Mucosa of descending colon (tissue), 3 donors: ENCODE measurements at regions not wholly inside any gene's neighbourhood (a gene's known extent, or its start where the extent isn't known, plus 50 kb on each side); places are given as distances from the start of the nearest gene placed in this dataset.
"Not testable (repeated sequence)": the region's sequence is repeated elsewhere in the genome, so short reads cannot be mapped to it uniquely, and the experiment has no call there.

Experiments
- ATAC-seq: fragments of 200-7000 bp; cut with Tn5 transposase; one replicate; pipeline ENCODE4 v1.9.1; 2020; ENCODE audit warnings: mild to moderate bottlenecking, moderate library complexity
- DNase-seq, 3 donors: peaks; one replicate each; pipeline ENCODE4 v3.0.0-alpha.2; 2020
- H3K36me3 ChIP-seq: fragments of 200-600 bp; one replicate; pipeline ENCODE4 v1.8.0; 2021; ENCODE audit warnings: low read depth, mild to moderate bottlenecking
- H3K4me1 ChIP-seq: fragments of 200-600 bp; one replicate; pipeline ENCODE4 v1.8.0; 2021; ENCODE audit warnings: low read depth, mild to moderate bottlenecking
- H3K4me3 ChIP-seq: fragments of 200-600 bp; one replicate; pipeline ENCODE4 v1.8.0; 2021; ENCODE audit warnings: mild to moderate bottlenecking
- H3K9me3 ChIP-seq: fragments of 200-600 bp; one replicate; pipeline ENCODE4 v1.8.0; 2021; ENCODE audit warnings: mild to moderate bottlenecking
- intact Hi-C, 2 donors: fragments of 100-400 bp; cut with DNase I in 1 of 2; cut with micrococcal nuclease in 1 of 2; formaldehyde crosslinking; loops; one replicate each; pipeline versions ENCODE4 v1.11.0 to v1.11.1; 2022; cut with DNase I, micrococcal nuclease
- TF ChIP-seq, protein P1 (sequence below): fragments of 200-600 bp; IDR thresholded peaks from one replicate; pipeline ENCODE4 v1.8.0; 2022; ENCODE audit warnings: antibody characterized with exemption, mild to moderate bottlenecking
- donor health status: DM: no; HTN: no; CAD: no; lungs with moderate emphysema.
- donor health status: DM: no; HTN: no; CAD: no.
- donor health status: DM: no; HTN: yes; CAD: no.

DNA sequence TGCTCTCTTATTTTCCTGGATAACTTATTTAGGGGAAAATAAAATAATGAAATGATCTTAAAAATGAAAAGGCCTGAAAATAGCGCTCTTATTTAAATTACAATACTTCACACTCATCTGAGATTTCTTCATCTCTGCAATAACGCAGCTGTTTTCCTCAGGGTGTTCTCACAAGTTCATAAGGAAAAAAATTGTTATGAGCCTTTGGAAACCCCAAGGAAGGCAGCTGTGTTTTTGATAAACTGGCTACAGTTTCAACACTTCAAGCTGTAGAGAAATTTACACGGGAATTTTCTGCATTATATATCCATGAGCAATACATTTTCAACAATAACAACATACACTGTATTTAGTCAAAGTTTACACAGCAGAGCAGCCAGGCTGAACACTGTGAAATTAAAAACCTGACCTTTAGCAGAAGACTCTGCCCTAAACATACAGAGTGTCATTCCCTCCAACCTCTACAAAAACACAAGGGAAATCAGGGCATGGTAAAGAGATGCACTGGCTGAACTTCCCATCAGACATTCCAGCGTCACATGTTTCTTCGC, 959.6 kb downstream of the SLC4A3 start:
- Histone ChIP-seq H3K4me1 (no peaks in the 10 kb centered on the region), H3K9me3 (no peaks in the 10 kb centered on the region), H3K4me3 (no peak overlapping the region), H3K36me3 (no peaks in the 10 kb centered on the region)
- DNase-seq (no peak), ATAC-seq (no peak)
- TF ChIP-seq, protein P1, sequence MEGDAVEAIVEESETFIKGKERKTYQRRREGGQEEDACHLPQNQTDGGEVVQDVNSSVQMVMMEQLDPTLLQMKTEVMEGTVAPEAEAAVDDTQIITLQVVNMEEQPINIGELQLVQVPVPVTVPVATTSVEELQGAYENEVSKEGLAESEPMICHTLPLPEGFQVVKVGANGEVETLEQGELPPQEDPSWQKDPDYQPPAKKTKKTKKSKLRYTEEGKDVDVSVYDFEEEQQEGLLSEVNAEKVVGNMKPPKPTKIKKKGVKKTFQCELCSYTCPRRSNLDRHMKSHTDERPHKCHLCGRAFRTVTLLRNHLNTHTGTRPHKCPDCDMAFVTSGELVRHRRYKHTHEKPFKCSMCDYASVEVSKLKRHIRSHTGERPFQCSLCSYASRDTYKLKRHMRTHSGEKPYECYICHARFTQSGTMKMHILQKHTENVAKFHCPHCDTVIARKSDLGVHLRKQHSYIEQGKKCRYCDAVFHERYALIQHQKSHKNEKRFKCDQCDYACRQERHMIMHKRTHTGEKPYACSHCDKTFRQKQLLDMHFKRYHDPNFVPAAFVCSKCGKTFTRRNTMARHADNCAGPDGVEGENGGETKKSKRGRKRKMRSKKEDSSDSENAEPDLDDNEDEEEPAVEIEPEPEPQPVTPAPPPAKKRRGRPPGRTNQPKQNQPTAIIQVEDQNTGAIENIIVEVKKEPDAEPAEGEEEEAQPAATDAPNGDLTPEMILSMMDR = no peak
- intact Hi-C loops = no loop called here

DNA sequence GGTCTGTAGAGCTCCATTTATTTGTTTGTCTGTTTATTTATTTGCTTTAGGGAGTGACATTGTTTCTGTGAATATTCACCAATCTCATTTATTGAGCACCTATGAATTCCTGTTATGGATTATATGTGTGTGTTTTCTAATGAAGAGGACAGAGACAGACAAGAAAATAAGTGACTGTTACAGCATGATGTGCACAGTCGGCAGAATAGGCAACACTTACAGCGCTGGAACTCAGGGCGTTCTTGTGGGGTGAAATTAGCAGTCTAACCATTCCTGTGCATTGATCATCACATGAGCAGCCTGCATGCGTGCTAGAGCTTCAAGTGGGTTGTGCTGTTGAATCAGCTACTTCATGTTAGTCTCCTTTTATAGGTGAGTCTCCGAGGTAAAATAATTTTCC, 960.7 kb downstream of the SLC4A3 start:
- Histone ChIP-seq H3K4me3 (no peak overlapping the region), H3K4me1 (no peaks in the 10 kb centered on the region), H3K36me3 (no peaks in the 10 kb centered on the region), H3K9me3 (no peaks in the 10 kb centered on the region)
- intact Hi-C loops = no loop called here
- ATAC-seq (no peak), DNase-seq (no peak)
- TF ChIP-seq, protein P1 = no peak

DNA sequence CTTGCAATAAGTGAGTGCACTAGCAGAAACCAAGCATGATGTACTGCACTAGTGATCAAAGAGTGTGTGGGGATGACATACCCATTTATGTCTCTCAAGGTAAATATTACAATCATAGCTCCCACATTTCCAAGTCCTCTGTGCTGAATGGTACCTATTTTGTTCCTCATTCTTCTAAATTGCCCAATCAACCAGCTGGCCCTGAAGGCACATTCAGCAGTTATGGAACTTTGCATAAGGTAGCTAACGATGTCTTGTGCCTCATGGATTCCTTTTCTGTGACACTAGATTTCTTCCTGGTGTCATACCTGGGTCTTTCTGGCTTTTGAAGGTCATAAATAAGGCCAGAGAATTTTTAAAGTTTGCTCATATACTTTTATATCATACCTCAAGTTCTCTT, 963.0 kb downstream of the SLC4A3 start:
- Histone ChIP-seq H3K4me3 (no peak overlapping the region), H3K9me3 (no peaks in the 10 kb centered on the region), H3K36me3 (no peaks in the 10 kb centered on the region), H3K4me1 (no peaks in the 10 kb centered on the region)
- TF ChIP-seq, protein P1 = no peak
- DNase-seq (no peak), ATAC-seq (no peak)
- intact Hi-C loops = no loop called here

DNA sequence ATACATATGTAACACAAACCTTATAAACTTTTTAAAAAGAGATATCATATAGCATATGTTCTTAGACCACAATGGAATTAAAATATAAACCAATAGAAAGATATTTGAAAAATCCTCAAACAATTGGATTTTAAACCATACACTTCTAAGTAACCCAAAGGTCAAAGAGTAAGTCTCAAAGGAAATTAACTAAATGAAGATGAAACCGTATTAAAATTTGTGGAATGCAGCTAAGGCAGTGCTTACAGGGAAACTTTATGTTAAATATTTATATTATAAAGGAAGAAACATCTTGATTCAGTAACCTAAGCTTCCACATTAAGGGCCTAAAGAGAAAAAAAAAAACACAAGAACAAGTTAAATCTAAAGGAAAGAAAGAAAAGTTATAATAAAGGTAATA, 966.1 kb downstream of the SLC4A3 start:
- no peak overlapping the region for H3K4me3 ChIP-seq
- no peak for DNase-seq
- H3K4me1 ChIP-seq = no peaks in the 10 kb centered on the region
- H3K9me3 ChIP-seq = no peaks in the 10 kb centered on the region
- TF ChIP-seq, protein P1 = no peak
- H3K36me3 ChIP-seq = no peaks in the 10 kb centered on the region
- ATAC-seq = no peak
- intact Hi-C loops = no loop called here

DNA sequence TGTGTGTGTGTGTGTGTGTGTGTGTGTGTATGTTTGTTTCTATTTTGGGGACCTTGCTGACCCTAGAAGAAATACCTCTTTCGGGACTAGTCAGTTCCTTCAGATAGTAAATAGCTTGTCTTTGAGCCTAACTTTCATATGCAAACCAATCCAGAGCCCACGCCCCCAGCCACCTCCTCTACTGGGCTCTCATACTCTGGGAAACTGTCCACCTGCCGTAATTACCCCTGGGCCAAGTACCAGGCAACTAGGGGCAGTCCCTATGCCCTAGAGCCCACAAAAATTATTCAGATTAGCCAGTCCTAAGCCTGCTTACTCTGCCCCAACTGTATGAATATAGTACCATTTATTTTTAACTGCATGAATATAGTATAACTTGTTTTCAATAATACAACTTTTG, 970.4 kb downstream of the EPHA4 start:
- TF ChIP-seq, protein P1 = no peak
- intact Hi-C loops = no loop called here
- Histone ChIP-seq H3K36me3 (no peaks in the 10 kb centered on the region), H3K4me3 (no peak overlapping the region), H3K9me3 (no peaks in the 10 kb centered on the region), H3K4me1 (no peaks in the 10 kb centered on the region)
- DNase-seq = no peak
- no peak for ATAC-seq

DNA sequence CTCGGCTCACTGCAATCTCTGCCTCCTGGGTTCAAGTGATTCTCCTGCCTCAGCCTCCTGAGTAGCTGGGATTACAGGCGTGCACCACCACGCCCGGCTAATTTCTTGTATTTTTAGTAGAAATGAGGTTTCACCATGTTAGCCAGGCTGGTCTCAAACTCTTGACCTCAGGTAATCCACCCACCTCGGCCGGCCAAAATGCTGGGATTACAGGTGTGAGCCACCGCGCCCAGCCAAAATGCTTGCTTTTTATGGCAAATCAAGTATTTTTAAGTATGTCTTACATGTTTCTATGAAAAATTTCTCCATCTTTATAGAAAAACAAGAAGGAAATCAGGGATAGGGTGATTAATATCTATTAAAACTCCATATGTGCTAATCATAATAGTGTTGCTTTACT, 959.1 kb downstream of the EPHA4 start:
- H3K4me3 ChIP-seq, ATAC-seq, intact Hi-C loops: not testable (repeated sequence)

More for the DNA sequence above, 959.1 kb downstream of the EPHA4 start:
- H3K4me1 ChIP-seq, H3K9me3 ChIP-seq, H3K36me3 ChIP-seq, DNase-seq: not testable (repeated sequence)
